Esophagus muscularis mucosa (tissue), 3 donors: ENCODE measurements at regions not wholly inside any gene's neighbourhood (a gene's known extent, or its start where the extent isn't known, plus 50 kb on each side); places are given as distances from the start of the nearest gene placed in this dataset.

Experiments
- CTCF ChIP-seq, 3 experiments: fragments of 200-600 bp in 2 of 3; fragments of 450-650 bp in 1 of 3; sonication (generic) in 2 of 3; IDR thresholded peaks; one replicate each; pipeline ENCODE4 v1.5.1; 2017 to 2019; ENCODE audit warnings: antibody characterized with exemption in 3 of 3, mild to moderate bottlenecking in 2 of 3, moderate library complexity in 1 of 3
- EP300 ChIP-seq: sonication (generic); formaldehyde crosslinking; IDR thresholded peaks from one replicate; pipeline ENCODE4 v1.6.1; 2017; ENCODE audit warnings: antibody characterized with exemption

DNA sequence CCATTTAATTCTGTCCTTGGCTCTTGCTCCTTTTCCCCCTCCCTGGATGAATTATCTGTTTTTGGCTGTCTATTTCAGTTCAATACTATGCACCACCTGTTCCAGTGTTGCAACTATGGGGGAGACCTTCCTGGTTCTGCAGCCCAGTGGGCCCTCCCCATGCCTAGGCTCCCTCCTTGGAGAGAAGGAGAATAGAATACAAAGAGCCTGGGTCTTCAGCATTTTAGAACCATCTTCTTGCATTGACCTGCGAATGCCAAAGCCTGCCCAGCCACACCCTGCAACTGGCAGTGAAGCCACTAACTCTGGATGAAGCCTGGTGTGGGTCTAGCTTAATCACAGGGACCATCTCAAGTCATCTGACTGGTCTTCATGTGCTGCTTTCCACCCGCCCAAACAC, 207.1 kb downstream of the HERPUD2 start:
- TF ChIP-seq CTCF (IDR thresholded peaks at IDR 0.05): no peak
- TF ChIP-seq EP300: no peak
